OCI-LY7 (cell line): ENCODE measurements at regions not wholly inside any gene's neighbourhood (a gene's known extent, or its start where the extent isn't known, plus 50 kb on each side); places are given as distances from the start of the nearest gene placed in this dataset.

Experiments used
- BruUV-seq: library from RNA; stranded (reverse); fragments of 400-500 nt; replicated peaks from 2 replicates; lab custom pipeline; 2021; lab: Mats Ljungman, UMichigan
- CTCF ChIA-PET: fragments of 300-600 bp; sonication (Branson Sonifier 250); formaldehyde crosslinking; loops from one replicate; lab custom pipeline; 2022; ENCODE audit warnings: antibody characterized with exemption; ENCODE audit not compliant: unreplicated experiment; lab: Charles Lee
- POLR2A ChIA-PET: fragments of 300-600 bp; sonication (Branson Sonifier 250); formaldehyde crosslinking; loops from one replicate; lab custom pipeline; 2022; ENCODE audit warnings: antibody characterized with exemption; lab: Charles Lee
- DNase-seq: peaks from one replicate; pipeline ENCODE4 v3.0.0-alpha.2; 2015; ENCODE audit warnings: low spot score
- H2AFZ ChIP-seq: fragments of 200-600 bp; sonication (generic), shearing (Covaris generic); 2 replicates; pipeline ENCODE4 v1.6.1; 2014; ENCODE audit warnings: mild to moderate bottlenecking, antibody characterized with exemption, low read length, moderate library complexity
- H3K27ac ChIP-seq: fragments of 200-600 bp; sonication (generic); 2 replicates; pipeline ENCODE4 v1.5.1; 2014; ENCODE audit warnings: mixed run types, low read depth, mild to moderate bottlenecking, moderate library complexity, low read length, inconsistent platforms; ENCODE audit not compliant: poor library complexity, severe bottlenecking
- H3K36me3 ChIP-seq: fragments of 200-600 bp; sonication (generic); 2 replicates; pipeline ENCODE4 v1.6.1; 2014; ENCODE audit warnings: mild to moderate bottlenecking, antibody characterized with exemption, low read length, moderate library complexity, mixed read lengths; ENCODE audit not compliant: insufficient read depth
- H3K4me1 ChIP-seq: fragments of 200-600 bp; sonication (generic); 2 replicates; pipeline ENCODE4 v1.5.1; 2014; ENCODE audit warnings: mild to moderate bottlenecking, low read length; ENCODE audit not compliant: insufficient read depth, poor library complexity, severe bottlenecking
- H3K4me2 ChIP-seq: fragments of 200-600 bp; sonication (generic); 2 replicates; pipeline ENCODE4 v1.6.1; 2014; ENCODE audit warnings: mild to moderate bottlenecking, low read length
- H3K4me3 ChIP-seq: fragments of 200-600 bp; sonication (generic); 2 replicates; pipeline ENCODE4 v1.5.1; 2014; ENCODE audit warnings: mild to moderate bottlenecking, low read depth, low read length; ENCODE audit not compliant: poor library complexity, severe bottlenecking
- H3K79me2 ChIP-seq: fragments of 200-600 bp; sonication (generic); 2 replicates; pipeline ENCODE4 v1.6.1; 2016; ENCODE audit warnings: low read depth, mild to moderate bottlenecking, low read length, moderate library complexity, mixed read lengths; ENCODE audit not compliant: insufficient read depth
- H3K9me2 ChIP-seq: fragments of 200-600 bp; sonication (generic); 2 replicates; pipeline ENCODE4 v1.6.1; 2016; ENCODE audit warnings: mild to moderate bottlenecking, low read length, mixed read lengths; ENCODE audit not compliant: insufficient read depth
- H3K9me3 ChIP-seq: fragments of 200-600 bp; sonication (generic); 2 replicates; pipeline ENCODE4 v1.6.1; 2014; ENCODE audit warnings: mild to moderate bottlenecking, mixed run types, low read length, mixed read lengths
- H4K20me1 ChIP-seq: fragments of 200-600 bp; sonication (generic); 2 replicates; pipeline ENCODE4 v1.6.1; 2014; ENCODE audit warnings: mild to moderate bottlenecking, antibody characterized with exemption, low read length, moderate library complexity, mixed read lengths; ENCODE audit not compliant: insufficient read depth
- CTCF ChIP-seq: fragments of 200-600 bp; sonication (generic); conservative IDR thresholded peaks from 2 replicates; pipeline ENCODE4 v1.5.1; 2014; ENCODE audit warnings: mild to moderate bottlenecking, antibody characterized with exemption, low read length, moderate library complexity, mixed read lengths
- EZH2phosphoT487 ChIP-seq: fragments of 200-600 bp; sonication (generic); IDR thresholded peaks from 2 replicates; pipeline ENCODE4 v1.6.1; 2018; ENCODE audit warnings: low read depth, borderline replicate concordance, mild to moderate bottlenecking, mixed run types, antibody characterized with exemption, low read length, moderate library complexity, mixed read lengths
- intact Hi-C: fragments of 100-400 bp; cut with micrococcal nuclease; formaldehyde crosslinking; loops from one replicate; pipeline ENCODE4 v1.10.0; 2022; ENCODE audit not compliant: unreplicated experiment

DNA sequence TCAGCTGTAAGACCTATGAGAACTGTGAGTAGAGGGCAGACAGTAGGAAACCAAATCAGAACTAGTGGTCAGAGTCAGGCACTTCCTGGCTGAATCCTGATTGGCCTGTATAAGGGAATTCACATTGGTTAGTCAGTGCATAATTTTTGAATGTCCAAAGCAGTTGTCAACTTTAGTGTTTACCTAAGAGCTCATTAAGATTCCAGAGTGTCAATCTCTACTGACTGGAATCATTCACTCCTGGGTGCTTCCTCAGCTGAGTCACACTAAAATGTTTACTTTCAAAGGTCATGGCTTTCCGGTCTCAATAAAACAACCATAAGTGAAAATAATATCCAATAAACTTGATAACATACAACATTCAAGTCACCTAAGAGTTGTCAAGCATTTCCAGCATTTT is 306.1 kb downstream of the C11orf87 start:
- BruUV-seq, result no TSS peak
- CTCF ChIA-PET, result no interaction called here
- Histone ChIP-seq H3K36me3 (no peaks in the 10 kb centered on the region), H4K20me1 (no peaks in the 10 kb centered on the region), H3K79me2 (no peaks in the 10 kb centered on the region), H3K4me2 (no peak overlapping the region), H3K9me3 (no peaks in the 10 kb centered on the region), H3K9me2 (no peaks in the 10 kb centered on the region), H3K4me3 (no peak overlapping the region), H3K4me1 (no peaks in the 10 kb centered on the region), H2AFZ (no peak overlapping the region), H3K27ac (no peak overlapping the region)
- no peak for DNase-seq
- intact Hi-C loops, result no loop called here
- POLR2A ChIA-PET, result no interaction called here
- TF ChIP-seq EZH2phosphoT487 (no peak), CTCF (no peak)

GRCh38 chr11:109729761-109730160 is 307.8 kb downstream of the C11orf87 start:
- Histone ChIP-seq H2AFZ (no peak overlapping the region), H3K79me2 (no peaks in the 10 kb centered on the region), H3K4me3 (no peak overlapping the region), H3K9me3 (no peaks in the 10 kb centered on the region), H3K36me3 (no peaks in the 10 kb centered on the region), H3K4me2 (no peak overlapping the region), H4K20me1 (no peaks in the 10 kb centered on the region), H3K27ac (no peak overlapping the region), H3K9me2 (no peaks in the 10 kb centered on the region), H3K4me1 (no peaks in the 10 kb centered on the region)
- intact Hi-C loops, result no loop called here
- POLR2A ChIA-PET, result no interaction called here
- BruUV-seq, result no TSS peak
- CTCF ChIA-PET, result no interaction called here
- DNase-seq, result no peak
- TF ChIP-seq CTCF, result no peak
- no peak for TF ChIP-seq EZH2phosphoT487

DNA sequence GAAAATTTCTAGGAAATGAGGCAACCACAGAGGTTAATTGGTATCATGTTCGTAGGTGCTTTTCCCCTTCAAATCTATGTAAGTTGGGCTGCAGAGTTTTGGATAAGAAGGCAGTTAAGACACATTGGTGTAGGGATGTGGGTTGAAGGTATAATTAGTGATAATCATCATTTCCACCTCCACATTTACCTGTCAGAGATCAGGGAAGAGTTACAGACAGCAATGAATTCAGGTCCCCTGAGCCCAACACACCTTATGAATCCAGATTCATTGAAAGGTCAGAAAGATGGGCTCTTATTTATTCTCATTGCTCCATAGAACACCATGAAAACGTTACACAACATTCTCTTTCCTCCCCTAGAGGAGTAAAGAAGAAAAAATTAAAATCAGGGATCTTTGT is 308.7 kb downstream of the C11orf87 start:
- intact Hi-C loops, result no loop called here
- Histone ChIP-seq H3K4me1 (no peaks in the 10 kb centered on the region), H3K9me3 (no peaks in the 10 kb centered on the region), H3K79me2 (no peaks in the 10 kb centered on the region), H4K20me1 (no peaks in the 10 kb centered on the region), H3K27ac (no peak overlapping the region), H2AFZ (no peak overlapping the region), H3K4me3 (no peak overlapping the region), H3K9me2 (no peaks in the 10 kb centered on the region), H3K4me2 (no peak overlapping the region), H3K36me3 (no peaks in the 10 kb centered on the region)
- CTCF ChIA-PET, result no interaction called here
- no peak for TF ChIP-seq EZH2phosphoT487
- TF ChIP-seq CTCF, result no peak
- no TSS peak for BruUV-seq
- no peak for DNase-seq
- POLR2A ChIA-PET, result no interaction called here
